Adipocyte (in vitro differentiated cells): ENCODE measurements at regions not wholly inside any gene's neighbourhood (a gene's known extent, or its start where the extent isn't known, plus 50 kb on each side); places are given as distances from the start of the nearest gene placed in this dataset.

Source experiments
- DNase-seq: peaks from one replicate; pipeline ENCODE4 v3.0.0-alpha.2; 2015; ENCODE audit warnings: low read depth
- H3K27me3 ChIP-seq: replicated peaks from 2 replicates; pipeline ENCODE4 v1.7.0; 2013; ENCODE audit warnings: mild to moderate bottlenecking, low read length, moderate library complexity; ENCODE audit not compliant: control insufficient read depth, insufficient read depth
- H3K36me3 ChIP-seq: 2 replicates; pipeline ENCODE4 v1.7.0; 2013; ENCODE audit warnings: low read length, mild to moderate bottlenecking, moderate library complexity; ENCODE audit not compliant: control insufficient read depth, insufficient read depth, severe bottlenecking
- H3K4me1 ChIP-seq: 2 replicates; pipeline ENCODE4 v1.7.0; 2013; ENCODE audit warnings: mild to moderate bottlenecking, low read length, moderate library complexity; ENCODE audit not compliant: control insufficient read depth, insufficient read depth
- H3K4me3 ChIP-seq: 2 replicates; pipeline ENCODE4 v1.7.0; 2013; ENCODE audit warnings: mild to moderate bottlenecking, low read length, moderate library complexity
- H3K9ac ChIP-seq: 2 replicates; pipeline ENCODE4 v1.7.0; 2013; ENCODE audit warnings: mild to moderate bottlenecking, low read length, moderate library complexity
- H3K9me3 ChIP-seq: 2 replicates; pipeline ENCODE4 v1.7.0; 2013; ENCODE audit warnings: mild to moderate bottlenecking, low read length, moderate library complexity; ENCODE audit not compliant: control insufficient read depth

DNA sequence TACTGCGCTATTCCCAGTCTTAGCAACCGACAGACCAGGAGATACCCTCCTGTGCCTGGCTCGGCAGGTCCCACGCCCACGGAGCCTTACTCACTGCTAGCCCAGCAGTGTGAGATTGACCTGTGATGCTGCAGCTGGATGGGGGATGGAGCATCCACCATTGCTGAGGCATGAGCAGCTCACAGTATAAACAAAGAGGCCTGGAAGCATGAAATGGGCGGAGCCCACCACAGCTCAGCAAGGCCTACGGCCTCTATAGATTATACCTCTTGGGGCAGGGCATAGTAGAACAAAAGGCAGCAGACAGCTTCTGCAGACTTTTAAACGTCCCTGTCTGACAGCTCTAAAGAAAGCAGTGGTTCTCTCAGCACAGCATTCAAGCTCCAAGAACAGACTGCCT is 160.3 kb downstream of the ANXA2 start:
- Histone ChIP-seq H3K9ac (no peak overlapping the region), H3K4me1 (no peaks in the 10 kb centered on the region), H3K4me3 (no peak overlapping the region), H3K27me3 (peaks cover 17% of the 10 kb centered on the region), H3K9me3 (no peaks in the 10 kb centered on the region), H3K36me3 (no peaks in the 10 kb centered on the region)
- DNase-seq = no peak

DNA sequence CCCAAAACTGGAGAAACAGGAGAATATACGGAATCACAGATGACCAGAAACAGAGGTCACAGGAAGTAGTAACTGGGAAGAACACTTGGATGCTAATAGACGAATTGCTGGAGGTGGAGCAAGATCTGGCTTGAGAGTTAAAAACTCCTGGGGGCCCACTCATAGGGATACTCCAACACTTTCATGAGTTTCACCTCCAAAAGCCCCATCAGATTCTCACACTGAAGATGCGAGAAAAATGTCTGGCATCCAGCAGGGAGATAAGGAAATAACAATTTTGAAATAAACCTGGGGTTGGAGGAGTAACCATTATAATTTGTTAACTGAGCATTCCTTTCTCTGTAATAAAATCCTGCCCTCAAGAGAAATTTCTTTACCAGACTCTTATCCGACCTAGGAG is 154.0 kb downstream of the ANXA2 start:
- no peak for DNase-seq
- no peak overlapping the region for H3K4me3 ChIP-seq
- no peaks in the 10 kb centered on the region for H3K4me1 ChIP-seq
- no peaks in the 10 kb centered on the region for H3K27me3 ChIP-seq
- no peak overlapping the region for H3K9ac ChIP-seq
- H3K9me3 ChIP-seq = peaks cover 16% of the 10 kb centered on the region
- no peaks in the 10 kb centered on the region for H3K36me3 ChIP-seq

DNA sequence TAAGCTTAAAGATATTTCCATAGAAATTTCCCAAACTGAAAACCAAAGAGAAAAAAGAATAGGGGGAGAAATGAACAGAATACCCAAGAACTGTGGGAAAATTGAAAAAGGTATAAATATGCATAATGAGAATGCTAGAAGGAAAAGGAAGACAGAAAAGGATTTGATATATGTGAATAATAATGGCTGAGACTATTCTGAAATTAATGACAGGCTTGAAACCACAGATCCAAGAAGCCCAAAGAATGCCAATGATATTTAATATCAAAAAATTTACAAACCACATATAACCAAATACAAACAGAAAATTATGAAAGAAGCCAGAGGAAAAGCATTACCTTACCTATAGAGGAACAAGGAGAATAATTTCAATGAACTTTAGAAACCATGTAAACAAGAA is 153.0 kb downstream of the ANXA2 start:
- Histone ChIP-seq H3K36me3 (no peaks in the 10 kb centered on the region), H3K9me3 (peaks cover 16% of the 10 kb centered on the region), H3K27me3 (no peaks in the 10 kb centered on the region), H3K4me3 (no peak overlapping the region), H3K9ac (no peak overlapping the region), H3K4me1 (no peaks in the 10 kb centered on the region)
- no peak for DNase-seq

DNA sequence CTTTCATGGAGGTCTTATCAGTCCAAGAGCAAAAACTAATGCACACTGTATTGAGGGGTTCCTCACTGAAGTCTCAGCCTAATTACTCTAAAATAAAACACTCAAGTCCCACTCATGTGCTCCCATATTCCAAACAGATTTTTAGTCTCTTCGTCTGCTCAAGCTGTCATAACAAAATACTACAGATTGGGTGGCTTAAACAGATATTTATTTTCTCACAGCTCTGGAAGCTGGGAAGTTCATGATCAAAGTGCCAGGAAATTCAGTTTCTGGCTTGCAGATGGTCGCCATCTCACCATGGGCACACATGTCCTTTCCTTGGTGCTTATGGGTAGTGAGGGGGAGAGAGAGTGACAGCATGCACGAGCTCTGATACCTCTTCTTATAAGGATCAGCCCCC is 147.5 kb downstream of the ANXA2 start:
- H3K9me3 ChIP-seq = peaks cover 4% of the 10 kb centered on the region
- no peak for DNase-seq
- H3K9ac ChIP-seq = no peak overlapping the region
- no peaks in the 10 kb centered on the region for H3K36me3 ChIP-seq
- H3K4me3 ChIP-seq = no peak overlapping the region
- H3K4me1 ChIP-seq = peaks cover 2% of the 10 kb centered on the region
- H3K27me3 ChIP-seq = peaks cover 18% of the 10 kb centered on the region

DNA sequence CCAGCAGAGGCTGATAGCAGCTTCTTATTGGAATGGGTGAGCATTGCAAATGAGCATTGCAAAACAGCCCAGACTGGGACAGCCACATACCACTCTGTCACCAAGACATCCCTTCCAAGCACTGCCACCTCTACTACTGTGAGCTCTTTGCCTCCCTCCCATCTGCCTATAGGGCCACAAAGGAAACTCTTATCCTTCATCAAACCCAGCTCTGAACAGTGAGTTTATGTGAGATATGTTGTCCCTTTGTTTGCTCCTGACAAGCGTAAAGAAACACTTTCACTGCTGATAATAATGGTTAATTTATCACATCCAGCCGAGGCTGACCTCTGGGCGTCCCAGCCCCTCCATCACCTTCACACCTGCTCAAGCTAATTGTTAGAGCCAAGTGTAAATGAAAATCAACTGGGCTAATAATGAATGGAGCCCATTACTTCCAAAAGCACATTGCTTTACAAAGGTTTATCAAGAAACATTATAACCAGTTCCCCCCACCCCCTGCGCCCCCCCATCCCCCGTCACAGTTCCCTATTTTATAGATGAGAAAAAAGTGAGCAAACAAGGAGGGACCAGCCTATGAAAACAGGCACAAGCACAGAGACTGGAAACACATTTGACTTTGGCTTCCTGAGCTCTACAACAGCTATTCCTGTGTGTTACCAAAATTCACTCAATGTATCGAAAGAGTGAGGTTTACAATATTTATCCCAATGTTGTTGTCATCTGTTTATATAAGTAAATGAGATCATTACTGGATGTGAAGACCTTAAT is 146.3 kb downstream of the ANXA2 start:
- Histone ChIP-seq H3K9ac (no peak overlapping the region), H3K36me3 (no peaks in the 10 kb centered on the region), H3K4me1 (peaks cover 5% of the 10 kb centered on the region), H3K27me3 (peaks cover 18% of the 10 kb centered on the region), H3K9me3 (peaks cover 4% of the 10 kb centered on the region), H3K4me3 (no peak overlapping the region)
- DNase-seq = no peak

DNA sequence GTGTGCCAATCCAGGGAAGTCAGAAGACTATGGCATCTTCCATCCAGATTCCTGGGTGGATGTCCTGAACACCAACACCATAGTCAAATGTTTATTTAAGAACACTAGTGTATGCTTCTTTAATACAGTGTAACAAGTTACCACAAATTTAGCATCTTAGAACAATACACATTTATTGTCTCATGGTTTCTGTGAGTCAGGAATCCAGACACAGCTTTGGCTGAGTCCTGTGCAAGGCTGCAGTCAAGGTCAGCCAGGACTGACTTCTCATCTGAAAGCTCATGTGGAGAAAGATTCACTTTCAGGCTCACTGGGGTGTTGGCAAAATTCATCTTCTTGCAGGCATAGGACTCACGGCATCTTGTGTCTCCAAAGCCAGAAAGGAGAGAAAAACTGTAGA is 143.4 kb downstream of the ANXA2 start:
- DNase-seq = no peak
- H3K27me3 ChIP-seq = peaks cover 23% of the 10 kb centered on the region
- peaks cover 5% of the 10 kb centered on the region for H3K4me1 ChIP-seq
- no peak overlapping the region for H3K9ac ChIP-seq
- H3K36me3 ChIP-seq = no peaks in the 10 kb centered on the region
- peaks cover 4% of the 10 kb centered on the region for H3K9me3 ChIP-seq
- H3K4me3 ChIP-seq = no peak overlapping the region

DNA sequence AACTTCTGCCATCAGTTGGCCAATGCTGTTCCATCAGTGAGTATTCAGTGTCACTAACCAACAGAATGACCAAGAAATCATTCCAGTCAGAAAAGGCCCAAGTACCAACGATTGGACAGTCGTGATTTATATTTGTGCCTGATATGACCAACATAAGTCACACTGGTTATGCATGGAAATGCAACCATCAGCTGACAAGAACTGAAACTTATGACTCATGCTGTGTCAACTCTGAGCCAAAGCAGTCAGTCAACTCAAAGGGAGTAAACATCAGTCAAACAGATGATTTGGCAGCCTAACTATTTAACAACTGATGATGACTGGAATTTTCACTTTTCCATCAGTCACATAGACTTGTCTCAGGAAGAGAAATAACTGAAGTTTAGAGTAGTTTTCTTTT is 142.4 kb downstream of the ANXA2 start:
- Histone ChIP-seq H3K27me3 (peaks cover 19% of the 10 kb centered on the region), H3K9ac (no peak overlapping the region), H3K4me1 (peaks cover 5% of the 10 kb centered on the region), H3K4me3 (no peak overlapping the region), H3K9me3 (peaks cover 4% of the 10 kb centered on the region), H3K36me3 (no peaks in the 10 kb centered on the region)
- no peak for DNase-seq

DNA sequence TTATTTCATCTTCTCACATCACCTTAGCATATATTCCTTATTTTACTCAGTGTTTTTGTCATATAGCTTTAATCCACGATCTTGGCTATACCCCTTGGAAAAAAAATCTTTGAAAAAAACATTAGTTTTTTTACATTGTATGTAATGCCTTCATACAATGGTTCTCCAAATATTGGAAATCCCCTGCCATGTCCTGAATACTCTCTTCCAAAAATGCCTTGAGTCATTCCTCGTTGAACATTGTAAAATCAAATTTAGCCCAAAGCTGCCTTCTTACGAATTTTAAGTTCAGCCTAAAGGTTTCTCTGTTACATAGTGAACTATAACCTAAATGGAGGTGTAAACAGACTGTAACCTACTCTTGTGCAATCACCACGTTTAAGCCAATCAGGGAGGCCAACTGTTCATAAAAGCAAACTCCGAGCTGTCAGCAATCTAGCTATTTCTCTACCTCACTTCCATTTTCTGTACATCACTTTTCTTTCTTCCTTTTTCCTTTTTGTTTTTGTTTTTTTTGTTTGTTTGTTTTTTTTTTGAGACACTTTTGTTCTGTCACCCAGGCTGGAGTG is 140.1 kb downstream of the ANXA2 start:
- no peaks in the 10 kb centered on the region for H3K36me3 ChIP-seq
- DNase-seq = no peak
- H3K27me3 ChIP-seq = peaks cover 14% of the 10 kb centered on the region
- peaks cover 5% of the 10 kb centered on the region for H3K4me1 ChIP-seq
- H3K4me3 ChIP-seq = no peak overlapping the region
- no peak overlapping the region for H3K9ac ChIP-seq
- peaks cover 4% of the 10 kb centered on the region for H3K9me3 ChIP-seq

GRCh38 chr15:60259469-60259868 is 138.3 kb downstream of the ANXA2 start:
- Histone ChIP-seq H3K36me3 (no peaks in the 10 kb centered on the region), H3K4me3 (no peak overlapping the region), H3K27me3 (peaks cover 29% of the 10 kb centered on the region), H3K9me3 (peaks cover under 1% of the 10 kb centered on the region), H3K4me1 (peaks cover 5% of the 10 kb centered on the region), H3K9ac (no peak overlapping the region)
- DNase-seq = no peak

DNA sequence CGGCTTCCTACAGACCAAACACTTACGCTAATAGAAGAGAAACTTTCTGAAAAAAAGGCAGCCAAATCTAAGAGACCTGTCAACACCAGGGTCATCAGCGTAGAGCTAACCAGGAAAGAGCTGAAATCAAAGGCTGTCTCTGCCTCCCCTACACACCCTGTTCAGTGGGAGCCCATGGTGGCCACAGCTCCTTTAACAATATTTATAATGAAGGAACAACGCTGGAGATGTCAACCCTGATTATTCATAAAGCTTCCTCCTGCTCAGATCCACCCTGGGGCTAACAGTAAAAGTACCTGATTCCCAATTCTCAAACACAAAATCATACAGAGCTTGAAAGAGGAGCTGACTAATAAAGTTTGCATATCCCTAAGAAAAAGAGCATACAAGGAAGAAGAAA is 133.7 kb downstream of the ANXA2 start:
- Histone ChIP-seq H3K4me3 (no peak overlapping the region), H3K9me3 (no peaks in the 10 kb centered on the region), H3K27me3 (peaks cover 43% of the 10 kb centered on the region), H3K9ac (no peak overlapping the region), H3K4me1 (no peaks in the 10 kb centered on the region), H3K36me3 (no peaks in the 10 kb centered on the region)
- DNase-seq = no peak

DNA sequence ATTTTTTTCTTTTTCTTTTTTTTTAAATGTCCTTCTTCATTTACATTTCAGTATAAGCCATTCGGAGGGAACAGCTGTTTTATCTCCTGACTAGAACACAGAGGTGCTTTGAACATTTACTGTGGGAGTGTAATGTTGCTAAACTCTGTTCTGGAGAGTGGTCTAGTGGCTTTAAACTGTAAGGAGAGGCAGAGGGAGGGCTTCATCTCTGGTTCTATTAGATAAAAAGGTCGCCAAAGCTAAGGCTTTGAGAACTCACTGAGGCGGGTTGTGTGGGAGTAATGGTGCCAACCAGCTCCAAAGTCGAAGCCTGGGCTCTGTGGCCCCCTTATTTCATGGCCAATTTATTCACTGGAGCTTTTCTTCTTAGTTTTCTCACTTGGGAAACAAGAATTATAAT is 133.2 kb downstream of the ANXA2 start:
- peaks cover 41% of the 10 kb centered on the region for H3K27me3 ChIP-seq
- H3K4me3 ChIP-seq = no peak overlapping the region
- no peak overlapping the region for H3K9ac ChIP-seq
- H3K4me1 ChIP-seq = no peaks in the 10 kb centered on the region
- no peaks in the 10 kb centered on the region for H3K36me3 ChIP-seq
- DNase-seq = no peak
- H3K9me3 ChIP-seq = no peaks in the 10 kb centered on the region

DNA sequence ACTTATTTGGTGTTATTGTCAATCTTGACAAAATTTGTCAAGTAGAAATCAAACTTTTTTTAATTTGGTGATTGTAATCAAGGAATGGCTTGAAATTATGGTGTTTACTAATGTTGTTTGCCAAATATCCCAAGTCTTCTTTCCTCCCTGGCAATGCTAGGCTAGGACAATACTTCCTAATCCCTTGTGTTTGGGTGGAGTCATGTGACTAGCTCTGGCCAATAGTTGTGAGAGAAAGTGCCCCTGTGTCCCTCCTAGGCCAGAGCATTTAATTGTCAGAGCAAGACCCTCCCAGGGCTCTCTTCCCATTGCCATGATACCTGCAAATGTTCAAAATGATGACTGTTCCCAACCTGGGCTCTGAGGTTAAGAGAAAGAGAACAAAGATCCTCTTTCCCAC is 132.7 kb downstream of the ANXA2 start:
- H3K36me3 ChIP-seq = no peaks in the 10 kb centered on the region
- no peaks in the 10 kb centered on the region for H3K4me1 ChIP-seq
- peaks cover 41% of the 10 kb centered on the region for H3K27me3 ChIP-seq
- H3K4me3 ChIP-seq = no peak overlapping the region
- no peak overlapping the region for H3K9ac ChIP-seq
- no peak for DNase-seq
- no peaks in the 10 kb centered on the region for H3K9me3 ChIP-seq
